ENCODE measurements at regions not wholly inside any gene's neighbourhood (a gene's known extent, or its start where the extent isn't known, plus 50 kb on each side); places are given as distances from the start of the nearest gene placed in this dataset.

DNA sequence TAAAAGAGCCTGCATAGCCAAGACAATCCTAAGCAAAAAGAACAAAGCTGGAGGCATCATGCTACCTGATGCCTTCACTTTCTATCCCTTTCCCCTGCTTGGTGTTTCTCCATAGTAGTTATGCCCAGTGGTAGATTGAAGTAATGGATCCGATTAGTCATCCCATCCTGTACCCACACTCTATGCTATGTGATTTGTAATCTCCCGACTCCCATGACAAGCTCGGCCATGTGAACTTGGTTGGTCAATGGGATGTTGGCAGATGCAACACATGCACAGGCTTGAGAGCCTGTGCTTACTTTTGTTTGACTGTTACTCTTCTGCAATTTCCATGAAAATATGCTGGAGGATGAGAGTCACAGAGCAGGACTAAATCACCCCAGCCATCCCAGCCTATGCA, 334.9 kb upstream of the DPH6 start:
- TF ChIP-seq JUN (IDR thresholded peaks at IDR 0.05) (no peak), CHD2 (IDR thresholded peaks at IDR 0.05; ENCODE audit: low read length, partially characterized antibody) (no peak), MAFK (IDR thresholded peaks at IDR 0.05; ENCODE audit: partially characterized antibody) (no peak), POLR2A (IDR thresholded peaks at IDR 0.05; ENCODE audit: low read length) (no peak), TP53 (CRISPR knock-in tag; IDR thresholded peaks at IDR 0.05) (no peak), RCOR1 (IDR thresholded peaks at IDR 0.05; ENCODE audit: low read depth, low read length) (no peak), BCL3 (IDR thresholded peaks at IDR 0.05) (no peak), PBX3 (IDR thresholded peaks at IDR 0.05) (no peak), EP300 (IDR thresholded peaks at IDR 0.05) (no peak)
- TF ChIP-seq, protein P1, sequence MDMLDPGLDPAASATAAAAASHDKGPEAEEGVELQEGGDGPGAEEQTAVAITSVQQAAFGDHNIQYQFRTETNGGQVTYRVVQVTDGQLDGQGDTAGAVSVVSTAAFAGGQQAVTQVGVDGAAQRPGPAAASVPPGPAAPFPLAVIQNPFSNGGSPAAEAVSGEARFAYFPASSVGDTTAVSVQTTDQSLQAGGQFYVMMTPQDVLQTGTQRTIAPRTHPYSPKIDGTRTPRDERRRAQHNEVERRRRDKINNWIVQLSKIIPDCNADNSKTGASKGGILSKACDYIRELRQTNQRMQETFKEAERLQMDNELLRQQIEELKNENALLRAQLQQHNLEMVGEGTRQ (IDR thresholded peaks at IDR 0.05), result no peak
- TF ChIP-seq, protein P2, sequence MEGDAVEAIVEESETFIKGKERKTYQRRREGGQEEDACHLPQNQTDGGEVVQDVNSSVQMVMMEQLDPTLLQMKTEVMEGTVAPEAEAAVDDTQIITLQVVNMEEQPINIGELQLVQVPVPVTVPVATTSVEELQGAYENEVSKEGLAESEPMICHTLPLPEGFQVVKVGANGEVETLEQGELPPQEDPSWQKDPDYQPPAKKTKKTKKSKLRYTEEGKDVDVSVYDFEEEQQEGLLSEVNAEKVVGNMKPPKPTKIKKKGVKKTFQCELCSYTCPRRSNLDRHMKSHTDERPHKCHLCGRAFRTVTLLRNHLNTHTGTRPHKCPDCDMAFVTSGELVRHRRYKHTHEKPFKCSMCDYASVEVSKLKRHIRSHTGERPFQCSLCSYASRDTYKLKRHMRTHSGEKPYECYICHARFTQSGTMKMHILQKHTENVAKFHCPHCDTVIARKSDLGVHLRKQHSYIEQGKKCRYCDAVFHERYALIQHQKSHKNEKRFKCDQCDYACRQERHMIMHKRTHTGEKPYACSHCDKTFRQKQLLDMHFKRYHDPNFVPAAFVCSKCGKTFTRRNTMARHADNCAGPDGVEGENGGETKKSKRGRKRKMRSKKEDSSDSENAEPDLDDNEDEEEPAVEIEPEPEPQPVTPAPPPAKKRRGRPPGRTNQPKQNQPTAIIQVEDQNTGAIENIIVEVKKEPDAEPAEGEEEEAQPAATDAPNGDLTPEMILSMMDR (IDR thresholded peaks at IDR 0.05), result no peak
